ENCODE measurements at regions not wholly inside any gene's neighbourhood (a gene's known extent, or its start where the extent isn't known, plus 50 kb on each side); places are given as distances from the start of the nearest gene placed in this dataset.

GRCh38 chr1:4853904-4854303 lies 199.5 kb downstream of the AJAP1 start:
- Histone ChIP-seq H3K9me3 (replicated peaks; ENCODE audit: control insufficient read depth, insufficient read depth, low read length) (no peaks in the 10 kb centered on the region), H3K27ac (ENCODE audit: control insufficient read depth, insufficient read depth) (no peak overlapping the region), H3K4me1 (ENCODE audit: control insufficient read depth, insufficient read depth, low read length) (no peaks in the 10 kb centered on the region), H4K20me1 (ENCODE audit: control insufficient read depth, insufficient read depth) (no peaks in the 10 kb centered on the region), H3K36me3 (ENCODE audit: control insufficient read depth in 2 of 2, insufficient read depth in 2 of 2, low read length in 1 of 2) (no peaks in the 10 kb centered on the region), H3K4me2 (ENCODE audit: control insufficient read depth, insufficient read depth) (no peak overlapping the region), H2AFZ (ENCODE audit: control insufficient read depth, low read depth, low read length) (no peak overlapping the region), H3K4me3 (no peak overlapping the region), H3K27me3 (replicated peaks in 1 of 2; ENCODE audit: control insufficient read depth in 2 of 2, insufficient read depth in 2 of 2, low read length in 1 of 2) (no peaks in the 10 kb centered on the region), H3K9ac (ENCODE audit: control insufficient read depth, insufficient read depth, low read length) (no peak overlapping the region), H3K79me2 (ENCODE audit: control insufficient read depth, insufficient read depth, low read length) (no peaks in the 10 kb centered on the region)
- WGBS (ENCODE audit: insufficient coverage, insufficient replicate concordance, low lambda C conversion rate, missing lambda C conversion rate) = 10% methylated on average over 5 of the region's 5 CpGs
- CTCF ChIA-PET = no interaction called here
- RAD21 ChIA-PET (ENCODE audit: unreplicated experiment) = no interaction called here
- intact Hi-C loops (cut with micrococcal nuclease; ENCODE audit: unreplicated experiment) = no loop called here
- POLR2A ChIA-PET = no interaction called here
- BruUV-seq (replicated peaks) = no TSS peak
- in situ Hi-C loops (cut with MboI) = no loop called here
- ATAC-seq (no peak), FAIRE-seq (no peak), DNase-seq (ENCODE audit: low read depth, low spot score) (no peak)
- SMC1A ChIA-PET (ENCODE audit: uncharacterized antibody, unreplicated experiment) = no interaction called here
- TF ChIP-seq, protein P1, sequence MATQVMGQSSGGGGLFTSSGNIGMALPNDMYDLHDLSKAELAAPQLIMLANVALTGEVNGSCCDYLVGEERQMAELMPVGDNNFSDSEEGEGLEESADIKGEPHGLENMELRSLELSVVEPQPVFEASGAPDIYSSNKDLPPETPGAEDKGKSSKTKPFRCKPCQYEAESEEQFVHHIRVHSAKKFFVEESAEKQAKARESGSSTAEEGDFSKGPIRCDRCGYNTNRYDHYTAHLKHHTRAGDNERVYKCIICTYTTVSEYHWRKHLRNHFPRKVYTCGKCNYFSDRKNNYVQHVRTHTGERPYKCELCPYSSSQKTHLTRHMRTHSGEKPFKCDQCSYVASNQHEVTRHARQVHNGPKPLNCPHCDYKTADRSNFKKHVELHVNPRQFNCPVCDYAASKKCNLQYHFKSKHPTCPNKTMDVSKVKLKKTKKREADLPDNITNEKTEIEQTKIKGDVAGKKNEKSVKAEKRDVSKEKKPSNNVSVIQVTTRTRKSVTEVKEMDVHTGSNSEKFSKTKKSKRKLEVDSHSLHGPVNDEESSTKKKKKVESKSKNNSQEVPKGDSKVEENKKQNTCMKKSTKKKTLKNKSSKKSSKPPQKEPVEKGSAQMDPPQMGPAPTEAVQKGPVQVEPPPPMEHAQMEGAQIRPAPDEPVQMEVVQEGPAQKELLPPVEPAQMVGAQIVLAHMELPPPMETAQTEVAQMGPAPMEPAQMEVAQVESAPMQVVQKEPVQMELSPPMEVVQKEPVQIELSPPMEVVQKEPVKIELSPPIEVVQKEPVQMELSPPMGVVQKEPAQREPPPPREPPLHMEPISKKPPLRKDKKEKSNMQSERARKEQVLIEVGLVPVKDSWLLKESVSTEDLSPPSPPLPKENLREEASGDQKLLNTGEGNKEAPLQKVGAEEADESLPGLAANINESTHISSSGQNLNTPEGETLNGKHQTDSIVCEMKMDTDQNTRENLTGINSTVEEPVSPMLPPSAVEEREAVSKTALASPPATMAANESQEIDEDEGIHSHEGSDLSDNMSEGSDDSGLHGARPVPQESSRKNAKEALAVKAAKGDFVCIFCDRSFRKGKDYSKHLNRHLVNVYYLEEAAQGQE (IDR thresholded peaks at IDR 0.05; ENCODE audit: low read depth, low read length) = no peak
- TF ChIP-seq USF1 (IDR thresholded peaks at IDR 0.05; ENCODE audit: borderline replicate concordance, extremely low read length, insufficient read depth, low read depth, low read length) (no peak), FOXK2 (IDR thresholded peaks at IDR 0.05) (no peak), ZNF622 (IDR thresholded peaks at IDR 0.05) (no peak), HCFC1 (IDR thresholded peaks at IDR 0.05; ENCODE audit: low read length) (no peak), KAT2A (conservative IDR thresholded peaks at IDR 0.05; ENCODE audit: control insufficient read depth, low read depth, low read length) (no peak), RCOR1 (conservative IDR thresholded peaks at IDR 0.05; ENCODE audit: low read depth, low read length) (no peak), STAT1 (conservative IDR thresholded peaks at IDR 0.05) (no peak), BRCA1 (IDR thresholded peaks at IDR 0.05; ENCODE audit: low read depth, low read length) (no peak), TCF7 (IDR thresholded peaks at IDR 0.05; ENCODE audit: borderline replicate concordance) (no peak)
- TF ChIP-seq, protein P2, sequence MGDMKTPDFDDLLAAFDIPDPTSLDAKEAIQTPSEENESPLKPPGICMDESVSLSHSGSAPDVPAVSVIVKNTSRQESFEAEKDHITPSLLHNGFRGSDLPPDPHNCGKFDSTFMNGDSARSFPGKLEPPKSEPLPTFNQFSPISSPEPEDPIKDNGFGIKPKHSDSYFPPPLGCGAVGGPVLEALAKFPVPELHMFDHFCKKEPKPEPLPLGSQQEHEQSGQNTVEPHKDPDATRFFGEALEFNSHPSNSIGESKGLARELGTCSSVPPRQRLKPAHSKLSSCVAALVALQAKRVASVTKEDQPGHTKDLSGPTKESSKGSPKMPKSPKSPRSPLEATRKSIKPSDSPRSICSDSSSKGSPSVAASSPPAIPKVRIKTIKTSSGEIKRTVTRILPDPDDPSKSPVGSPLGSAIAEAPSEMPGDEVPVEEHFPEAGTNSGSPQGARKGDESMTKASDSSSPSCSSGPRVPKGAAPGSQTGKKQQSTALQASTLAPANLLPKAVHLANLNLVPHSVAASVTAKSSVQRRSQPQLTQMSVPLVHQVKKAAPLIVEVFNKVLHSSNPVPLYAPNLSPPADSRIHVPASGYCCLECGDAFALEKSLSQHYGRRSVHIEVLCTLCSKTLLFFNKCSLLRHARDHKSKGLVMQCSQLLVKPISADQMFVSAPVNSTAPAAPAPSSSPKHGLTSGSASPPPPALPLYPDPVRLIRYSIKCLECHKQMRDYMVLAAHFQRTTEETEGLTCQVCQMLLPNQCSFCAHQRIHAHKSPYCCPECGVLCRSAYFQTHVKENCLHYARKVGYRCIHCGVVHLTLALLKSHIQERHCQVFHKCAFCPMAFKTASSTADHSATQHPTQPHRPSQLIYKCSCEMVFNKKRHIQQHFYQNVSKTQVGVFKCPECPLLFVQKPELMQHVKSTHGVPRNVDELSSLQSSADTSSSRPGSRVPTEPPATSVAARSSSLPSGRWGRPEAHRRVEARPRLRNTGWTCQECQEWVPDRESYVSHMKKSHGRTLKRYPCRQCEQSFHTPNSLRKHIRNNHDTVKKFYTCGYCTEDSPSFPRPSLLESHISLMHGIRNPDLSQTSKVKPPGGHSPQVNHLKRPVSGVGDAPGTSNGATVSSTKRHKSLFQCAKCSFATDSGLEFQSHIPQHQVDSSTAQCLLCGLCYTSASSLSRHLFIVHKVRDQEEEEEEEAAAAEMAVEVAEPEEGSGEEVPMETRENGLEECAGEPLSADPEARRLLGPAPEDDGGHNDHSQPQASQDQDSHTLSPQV (IDR thresholded peaks at IDR 0.05) = no peak
- TF ChIP-seq, protein P3, sequence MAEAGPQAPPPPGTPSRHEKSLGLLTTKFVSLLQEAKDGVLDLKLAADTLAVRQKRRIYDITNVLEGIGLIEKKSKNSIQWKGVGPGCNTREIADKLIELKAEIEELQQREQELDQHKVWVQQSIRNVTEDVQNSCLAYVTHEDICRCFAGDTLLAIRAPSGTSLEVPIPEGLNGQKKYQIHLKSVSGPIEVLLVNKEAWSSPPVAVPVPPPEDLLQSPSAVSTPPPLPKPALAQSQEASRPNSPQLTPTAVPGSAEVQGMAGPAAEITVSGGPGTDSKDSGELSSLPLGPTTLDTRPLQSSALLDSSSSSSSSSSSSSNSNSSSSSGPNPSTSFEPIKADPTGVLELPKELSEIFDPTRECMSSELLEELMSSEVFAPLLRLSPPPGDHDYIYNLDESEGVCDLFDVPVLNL (IDR thresholded peaks at IDR 0.05; ENCODE audit: low read depth, low read length) = no peak
- TF ChIP-seq, protein P4, sequence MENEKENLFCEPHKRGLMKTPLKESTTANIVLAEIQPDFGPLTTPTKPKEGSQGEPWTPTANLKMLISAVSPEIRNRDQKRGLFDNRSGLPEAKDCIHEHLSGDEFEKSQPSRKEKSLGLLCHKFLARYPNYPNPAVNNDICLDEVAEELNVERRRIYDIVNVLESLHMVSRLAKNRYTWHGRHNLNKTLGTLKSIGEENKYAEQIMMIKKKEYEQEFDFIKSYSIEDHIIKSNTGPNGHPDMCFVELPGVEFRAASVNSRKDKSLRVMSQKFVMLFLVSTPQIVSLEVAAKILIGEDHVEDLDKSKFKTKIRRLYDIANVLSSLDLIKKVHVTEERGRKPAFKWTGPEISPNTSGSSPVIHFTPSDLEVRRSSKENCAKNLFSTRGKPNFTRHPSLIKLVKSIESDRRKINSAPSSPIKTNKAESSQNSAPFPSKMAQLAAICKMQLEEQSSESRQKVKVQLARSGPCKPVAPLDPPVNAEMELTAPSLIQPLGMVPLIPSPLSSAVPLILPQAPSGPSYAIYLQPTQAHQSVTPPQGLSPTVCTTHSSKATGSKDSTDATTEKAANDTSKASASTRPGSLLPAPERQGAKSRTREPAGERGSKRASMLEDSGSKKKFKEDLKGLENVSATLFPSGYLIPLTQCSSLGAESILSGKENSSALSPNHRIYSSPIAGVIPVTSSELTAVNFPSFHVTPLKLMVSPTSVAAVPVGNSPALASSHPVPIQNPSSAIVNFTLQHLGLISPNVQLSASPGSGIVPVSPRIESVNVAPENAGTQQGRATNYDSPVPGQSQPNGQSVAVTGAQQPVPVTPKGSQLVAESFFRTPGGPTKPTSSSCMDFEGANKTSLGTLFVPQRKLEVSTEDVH (IDR thresholded peaks at IDR 0.05; ENCODE audit: low read depth, partially characterized antibody) = no peak
